HepG2 (cell line): ENCODE measurements at regions not wholly inside any gene's neighbourhood (a gene's known extent, or its start where the extent isn't known, plus 50 kb on each side); places are given as distances from the start of the nearest gene placed in this dataset.

Source experiments
- CEBPB ChIP-seq: IDR thresholded peaks from 2 replicates; pipeline ENCODE4 v1.6.1; 2011; ENCODE audit warnings: low read depth, low read length, improper control_type of control experiment, borderline replicate concordance
- EED ChIP-seq: sonication (generic); formaldehyde crosslinking; IDR thresholded peaks from 2 replicates; pipeline ENCODE4 v1.5.0; 2020; ENCODE audit warnings: mild to moderate bottlenecking, missing genetic modification reagents
- MAFK ChIP-seq, 2 experiments: IDR thresholded peaks in 1 of 2; conservative IDR thresholded peaks in 1 of 2; 2 replicates each; pipeline ENCODE4 v1.6.1; 2011; ENCODE audit warnings: improper control_type of control experiment in 2 of 2, low read length in 2 of 2
- MAZ ChIP-seq, 2 experiments: sonication (generic) in 1 of 2; formaldehyde crosslinking in 1 of 2; IDR thresholded peaks; 2 replicates each; pipeline versions ENCODE4 v1.5.0 to v1.6.1; 2012 to 2020; ENCODE audit warnings: low read depth in 2 of 2, mild to moderate bottlenecking in 2 of 2, borderline replicate concordance in 1 of 2, improper control_type of control experiment in 1 of 2, low read length in 1 of 2, missing genetic modification reagents in 1 of 2, moderate library complexity in 1 of 2
- MXD4 ChIP-seq: IDR thresholded peaks from 2 replicates; pipeline ENCODE4 v1.6.1; 2016; ENCODE audit warnings: mild to moderate bottlenecking, missing biosample characterization, missing genetic modification reagents
- NONO ChIP-seq, 2 experiments: fragments of 450-650 bp in 1 of 2; sonication (generic) in 1 of 2; formaldehyde crosslinking in 1 of 2; IDR thresholded peaks in 1 of 2; conservative IDR thresholded peaks in 1 of 2; 2 replicates each; pipeline versions ENCODE4 v1.6.1 to v1.8.0; 2017 to 2022; ENCODE audit warnings: mild to moderate bottlenecking in 1 of 2, missing genetic modification reagents in 1 of 2, moderate library complexity in 1 of 2
- SKI ChIP-seq: fragments of 450-650 bp; IDR thresholded peaks from one replicate; pipeline ENCODE4 v1.6.1; 2018; ENCODE audit warnings: mild to moderate bottlenecking; ENCODE audit not compliant: partially characterized antibody
- SRY ChIP-seq: sonication (generic); formaldehyde crosslinking; IDR thresholded peaks from 2 replicates; pipeline ENCODE4 v1.8.0; 2022; ENCODE audit warnings: mild to moderate bottlenecking, missing genetic modification reagents
- ZNF12 ChIP-seq: sonication (generic); formaldehyde crosslinking; IDR thresholded peaks from 2 replicates; pipeline ENCODE4 v1.5.0; 2020; ENCODE audit warnings: missing genetic modification reagents
- ZNF317 ChIP-seq: sonication (generic); formaldehyde crosslinking; IDR thresholded peaks from 2 replicates; pipeline ENCODE4 v1.5.0; 2020; ENCODE audit warnings: mild to moderate bottlenecking, missing genetic modification reagents
- ZNF550 ChIP-seq: sonication (generic); formaldehyde crosslinking; IDR thresholded peaks from 2 replicates; pipeline ENCODE4 v1.4.0; 2020; ENCODE audit warnings: mild to moderate bottlenecking, missing genetic modification reagents, borderline replicate concordance
- ZNF83 ChIP-seq: sonication (generic); formaldehyde crosslinking; IDR thresholded peaks from 2 replicates; pipeline ENCODE4 v1.4.0; 2020; ENCODE audit warnings: missing genetic modification reagents, mild to moderate bottlenecking, borderline replicate concordance
- ZNF839 ChIP-seq: sonication (generic); formaldehyde crosslinking; IDR thresholded peaks from 2 replicates; pipeline ENCODE4 v1.4.0; 2020; ENCODE audit warnings: missing genetic modification reagents, mild to moderate bottlenecking, borderline replicate concordance
- ZSCAN31 ChIP-seq: sonication (generic); formaldehyde crosslinking; IDR thresholded peaks from 2 replicates; pipeline ENCODE4 v1.5.0; 2020; ENCODE audit warnings: low read depth, mild to moderate bottlenecking, missing genetic modification reagents
- ZZZ3 ChIP-seq: sonication (generic); formaldehyde crosslinking; IDR thresholded peaks from 2 replicates; pipeline ENCODE4 v1.4.0; 2020; ENCODE audit warnings: missing genetic modification reagents, mild to moderate bottlenecking, borderline replicate concordance
- TF ChIP-seq, protein P1 (sequence below): sonication (generic); formaldehyde crosslinking; IDR thresholded peaks from 2 replicates; pipeline ENCODE4 v1.8.0; 2023; ENCODE audit warnings: mild to moderate bottlenecking, missing genetic modification reagents
- TF ChIP-seq, protein P2 (sequence below): sonication (generic); formaldehyde crosslinking; IDR thresholded peaks from 2 replicates; pipeline ENCODE4 v1.9.0; 2021; ENCODE audit warnings: missing genetic modification reagents, borderline replicate concordance
- TF ChIP-seq, protein P3 (sequence below): sonication (generic); formaldehyde crosslinking; IDR thresholded peaks from 2 replicates; pipeline ENCODE4 v1.5.0; 2020; ENCODE audit warnings: missing genetic modification reagents
- TF ChIP-seq, protein P4 (sequence below): conservative IDR thresholded peaks from 2 replicates; pipeline ENCODE4 v1.6.1; 2018; ENCODE audit warnings: missing genetic modification reagents
- TF ChIP-seq, protein P5 (sequence below): IDR thresholded peaks from 2 replicates; pipeline ENCODE4 v1.6.1; 2016; ENCODE audit warnings: low read depth, control low read depth

DNA sequence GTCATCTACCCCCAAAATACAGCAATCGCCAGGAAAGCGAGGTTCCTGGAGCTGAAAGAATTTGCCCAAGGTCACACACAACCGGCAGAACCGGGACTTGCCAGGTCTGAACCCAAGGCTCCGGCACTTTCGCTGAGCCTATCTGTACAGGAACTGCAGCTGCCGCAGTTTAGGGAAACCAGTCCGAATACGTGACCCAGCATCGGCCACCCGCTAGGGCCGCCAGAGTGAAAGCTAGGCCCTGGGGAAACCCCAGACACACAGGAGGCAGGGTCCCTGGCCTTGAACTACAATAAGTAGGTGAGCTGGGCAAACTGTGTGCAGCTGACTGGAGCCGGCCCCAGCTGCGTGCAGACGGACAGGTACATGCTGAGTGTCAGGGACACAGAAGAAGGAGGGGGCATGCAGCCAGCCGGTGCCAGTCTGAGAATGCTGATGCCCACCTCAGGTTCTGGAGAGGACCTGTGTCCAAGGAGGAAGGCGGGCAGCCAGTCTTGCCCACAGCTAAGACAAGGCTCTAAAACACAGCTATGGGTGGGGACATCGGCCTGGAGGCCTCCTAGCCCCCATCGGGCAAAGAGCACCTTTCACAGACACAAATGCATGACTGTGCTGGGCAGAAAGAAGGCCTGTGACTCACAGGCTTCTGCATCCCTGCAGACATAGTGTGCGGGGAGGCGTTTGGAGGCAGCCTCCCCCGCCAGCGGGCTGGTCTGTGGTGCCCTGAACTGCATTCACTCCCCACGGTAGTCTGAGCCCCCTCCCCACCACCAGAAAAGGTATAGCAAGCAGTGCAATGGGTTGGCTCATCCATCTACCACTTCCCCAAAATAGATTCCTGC, 107.4 kb upstream of the ID2 start (continued):
- TF ChIP-seq, protein P1, sequence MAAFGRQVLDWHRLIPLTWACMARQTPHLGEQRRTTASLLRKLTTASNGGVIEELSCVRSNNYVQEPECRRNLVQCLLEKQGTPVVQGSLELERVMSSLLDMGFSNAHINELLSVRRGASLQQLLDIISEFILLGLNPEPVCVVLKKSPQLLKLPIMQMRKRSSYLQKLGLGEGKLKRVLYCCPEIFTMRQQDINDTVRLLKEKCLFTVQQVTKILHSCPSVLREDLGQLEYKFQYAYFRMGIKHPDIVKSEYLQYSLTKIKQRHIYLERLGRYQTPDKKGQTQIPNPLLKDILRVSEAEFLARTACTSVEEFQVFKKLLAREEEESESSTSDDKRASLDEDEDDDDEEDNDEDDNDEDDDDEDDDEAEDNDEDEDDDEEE (CRISPR knock-in tag): peak; percentile 93; the same call in 1 of the 2 replicates
- TF ChIP-seq ZZZ3 (CRISPR knock-in tag) (peak; percentile 74; the same call in 1 of the 2 replicates), ZNF83 (no peak), ZSCAN31 (CRISPR knock-in tag) (peak; percentile 12; the same call in 1 of the 2 replicates), MAFK (conservative IDR thresholded peaks at IDR 0.05 in 1 of 2, IDR thresholded peaks at IDR 0.05 in 1 of 2; ENCODE audit: low read length in 2 of 2) (no peak), EED (CRISPR knock-in tag) (0 out of 2 replicates have a peak, but pooled peaks have one; percentile 8), SKI (peak; percentile 99), ZNF839 (CRISPR knock-in tag) (peak; percentile 7; the same call in 1 of the 2 replicates), CEBPB (no peak), SRY (CRISPR knock-in tag) (peak; percentile 54; the same call in 1 of the 2 replicates), ZNF12 (peak; percentile 52), NONO (IDR thresholded peaks at IDR 0.05) (no peak), NONO (CRISPR knock-in tag; conservative IDR thresholded peaks at IDR 0.05) (peak; percentile 69; the same call in 1 of the 2 replicates), MXD4 (CRISPR knock-in tag) (peak; percentile 68; the same call in 1 of the 2 replicates), ZNF550 (CRISPR knock-in tag) (no peak; the same call in 1 of the 2 replicates), ZNF317 (peak; percentile 58; the same call in 1 of the 2 replicates), MAZ (IDR thresholded peaks at IDR 0.05; ENCODE audit: borderline replicate concordance, low read depth, low read length) (peak; percentile 65), MAZ (CRISPR knock-in tag; IDR thresholded peaks at IDR 0.05; ENCODE audit: low read depth) (peak; percentile 55; the same call in 1 of the 2 replicates)
- TF ChIP-seq, protein P2, sequence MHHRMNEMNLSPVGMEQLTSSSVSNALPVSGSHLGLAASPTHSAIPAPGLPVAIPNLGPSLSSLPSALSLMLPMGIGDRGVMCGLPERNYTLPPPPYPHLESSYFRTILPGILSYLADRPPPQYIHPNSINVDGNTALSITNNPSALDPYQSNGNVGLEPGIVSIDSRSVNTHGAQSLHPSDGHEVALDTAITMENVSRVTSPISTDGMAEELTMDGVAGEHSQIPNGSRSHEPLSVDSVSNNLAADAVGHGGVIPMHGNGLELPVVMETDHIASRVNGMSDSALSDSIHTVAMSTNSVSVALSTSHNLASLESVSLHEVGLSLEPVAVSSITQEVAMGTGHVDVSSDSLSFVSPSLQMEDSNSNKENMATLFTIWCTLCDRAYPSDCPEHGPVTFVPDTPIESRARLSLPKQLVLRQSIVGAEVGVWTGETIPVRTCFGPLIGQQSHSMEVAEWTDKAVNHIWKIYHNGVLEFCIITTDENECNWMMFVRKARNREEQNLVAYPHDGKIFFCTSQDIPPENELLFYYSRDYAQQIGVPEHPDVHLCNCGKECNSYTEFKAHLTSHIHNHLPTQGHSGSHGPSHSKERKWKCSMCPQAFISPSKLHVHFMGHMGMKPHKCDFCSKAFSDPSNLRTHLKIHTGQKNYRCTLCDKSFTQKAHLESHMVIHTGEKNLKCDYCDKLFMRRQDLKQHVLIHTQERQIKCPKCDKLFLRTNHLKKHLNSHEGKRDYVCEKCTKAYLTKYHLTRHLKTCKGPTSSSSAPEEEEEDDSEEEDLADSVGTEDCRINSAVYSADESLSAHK: no peak
- TF ChIP-seq, protein P3, sequence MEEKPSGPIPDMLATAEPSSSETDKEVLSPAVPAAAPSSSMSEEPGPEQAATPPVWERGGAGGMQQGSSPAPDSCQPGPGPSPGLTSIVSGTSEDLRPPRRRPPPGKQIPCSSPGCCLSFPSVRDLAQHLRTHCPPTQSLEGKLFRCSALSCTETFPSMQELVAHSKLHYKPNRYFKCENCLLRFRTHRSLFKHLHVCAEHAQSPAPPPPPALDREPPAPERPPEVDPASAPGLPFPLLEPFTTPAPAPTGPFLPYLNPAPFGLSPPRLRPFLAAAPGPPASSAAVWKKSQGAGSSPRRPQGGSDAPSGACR (CRISPR knock-in tag): no peak
- TF ChIP-seq, protein P4, sequence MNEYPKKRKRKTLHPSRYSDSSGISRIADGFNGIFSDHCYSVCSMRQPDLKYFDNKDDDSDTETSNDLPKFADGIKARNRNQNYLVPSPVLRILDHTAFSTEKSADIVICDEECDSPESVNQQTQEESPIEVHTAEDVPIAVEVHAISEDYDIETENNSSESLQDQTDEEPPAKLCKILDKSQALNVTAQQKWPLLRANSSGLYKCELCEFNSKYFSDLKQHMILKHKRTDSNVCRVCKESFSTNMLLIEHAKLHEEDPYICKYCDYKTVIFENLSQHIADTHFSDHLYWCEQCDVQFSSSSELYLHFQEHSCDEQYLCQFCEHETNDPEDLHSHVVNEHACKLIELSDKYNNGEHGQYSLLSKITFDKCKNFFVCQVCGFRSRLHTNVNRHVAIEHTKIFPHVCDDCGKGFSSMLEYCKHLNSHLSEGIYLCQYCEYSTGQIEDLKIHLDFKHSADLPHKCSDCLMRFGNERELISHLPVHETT (CRISPR knock-in tag): no peak
- TF ChIP-seq, protein P5, sequence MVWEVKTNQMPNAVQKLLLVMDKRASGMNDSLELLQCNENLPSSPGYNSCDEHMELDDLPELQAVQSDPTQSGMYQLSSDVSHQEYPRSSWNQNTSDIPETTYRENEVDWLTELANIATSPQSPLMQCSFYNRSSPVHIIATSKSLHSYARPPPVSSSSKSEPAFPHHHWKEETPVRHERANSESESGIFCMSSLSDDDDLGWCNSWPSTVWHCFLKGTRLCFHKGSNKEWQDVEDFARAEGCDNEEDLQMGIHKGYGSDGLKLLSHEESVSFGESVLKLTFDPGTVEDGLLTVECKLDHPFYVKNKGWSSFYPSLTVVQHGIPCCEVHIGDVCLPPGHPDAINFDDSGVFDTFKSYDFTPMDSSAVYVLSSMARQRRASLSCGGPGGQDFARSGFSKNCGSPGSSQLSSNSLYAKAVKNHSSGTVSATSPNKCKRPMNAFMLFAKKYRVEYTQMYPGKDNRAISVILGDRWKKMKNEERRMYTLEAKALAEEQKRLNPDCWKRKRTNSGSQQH (CRISPR knock-in tag): peak; percentile 51
